ENCODE measurements at regions not wholly inside any gene's neighbourhood (a gene's known extent, or its start where the extent isn't known, plus 50 kb on each side); places are given as distances from the start of the nearest gene placed in this dataset.

- no peaks in the 10 kb centered on the region for H3K4me1 ChIP-seq (ENCODE audit: control insufficient read depth in 1 of 2, insufficient read depth in 2 of 2, low read depth in 1 of 2, low read length in 1 of 2)
- POLR2A ChIA-PET: no interaction called here
- H3K9me3 ChIP-seq: peaks cover 5% of the 10 kb centered on the region; the same call in 1 of the 2 replicates
- no peak overlapping the region for H3K9ac ChIP-seq
- no peaks in the 10 kb centered on the region for H4K20me1 ChIP-seq (ENCODE audit: insufficient read depth)
- H3K36me3 ChIP-seq (replicated peaks in 1 of 2; ENCODE audit: control insufficient read depth in 1 of 2, insufficient read depth in 2 of 2, low read length in 1 of 2): peaks cover 0 to 10% of the 10 kb centered on the region in 2 experiments
- no peak overlapping the region for H3K4me3 ChIP-seq (ENCODE audit: low read depth in 2 of 2, low read length in 1 of 2)
- H2AFZ ChIP-seq (ENCODE audit: low read depth): no peak overlapping the region
- WGBS (ENCODE audit: low lambda C conversion rate): 43% methylated on average over 4 of the region's 4 CpGs
- no peaks in the 10 kb centered on the region for H3K9me2 ChIP-seq
- no peak for TF ChIP-seq JUND (IDR thresholded peaks at IDR 0.05)
- no peak for TF ChIP-seq GABPA (IDR thresholded peaks at IDR 0.05; ENCODE audit: low read depth)
- TF ChIP-seq TAF1 (IDR thresholded peaks at IDR 0.05; ENCODE audit: borderline replicate concordance, low read depth, low read length): no peak
- no peak for TF ChIP-seq SIN3A (IDR thresholded peaks at IDR 0.05; ENCODE audit: borderline replicate concordance, low read depth, low read length)
- no peak for TF ChIP-seq ELF1 (IDR thresholded peaks at IDR 0.05)
- no peak for TF ChIP-seq IRF3 (IDR thresholded peaks at IDR 0.05; ENCODE audit: low read depth, low read length)
- TF ChIP-seq CHD2 (IDR thresholded peaks at IDR 0.05; ENCODE audit: low read length, partially characterized antibody): no peak
- no peak for TF ChIP-seq TEAD4 (IDR thresholded peaks at IDR 0.05; ENCODE audit: borderline replicate concordance, insufficient read depth)
- no peak for TF ChIP-seq FOSL2 (IDR thresholded peaks at IDR 0.05; ENCODE audit: borderline replicate concordance, low read depth)
- TF ChIP-seq MXI1 (IDR thresholded peaks at IDR 0.05; ENCODE audit: low read depth, low read length): no peak
- TF ChIP-seq, protein P1, sequence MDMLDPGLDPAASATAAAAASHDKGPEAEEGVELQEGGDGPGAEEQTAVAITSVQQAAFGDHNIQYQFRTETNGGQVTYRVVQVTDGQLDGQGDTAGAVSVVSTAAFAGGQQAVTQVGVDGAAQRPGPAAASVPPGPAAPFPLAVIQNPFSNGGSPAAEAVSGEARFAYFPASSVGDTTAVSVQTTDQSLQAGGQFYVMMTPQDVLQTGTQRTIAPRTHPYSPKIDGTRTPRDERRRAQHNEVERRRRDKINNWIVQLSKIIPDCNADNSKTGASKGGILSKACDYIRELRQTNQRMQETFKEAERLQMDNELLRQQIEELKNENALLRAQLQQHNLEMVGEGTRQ (IDR thresholded peaks at IDR 0.05; ENCODE audit: borderline replicate concordance, low read depth, low read length): no peak
- TF ChIP-seq NRF1 (IDR thresholded peaks at IDR 0.05; ENCODE audit: low read depth, low read length): no peak
- TF ChIP-seq MAX (IDR thresholded peaks at IDR 0.05; ENCODE audit: low read depth): no peak
- no peak for TF ChIP-seq GATA2 (CRISPR knock-in tag; IDR thresholded peaks at IDR 0.05)
- no peak for TF ChIP-seq CTCF (IDR thresholded peaks at IDR 0.05)
- no peak for TF ChIP-seq POLR2AphosphoS5 (IDR thresholded peaks at IDR 0.05; ENCODE audit: low read depth, low read length)
- TF ChIP-seq FOXJ3 (CRISPR knock-in tag; IDR thresholded peaks at IDR 0.05): no peak
- TF ChIP-seq, protein P2, sequence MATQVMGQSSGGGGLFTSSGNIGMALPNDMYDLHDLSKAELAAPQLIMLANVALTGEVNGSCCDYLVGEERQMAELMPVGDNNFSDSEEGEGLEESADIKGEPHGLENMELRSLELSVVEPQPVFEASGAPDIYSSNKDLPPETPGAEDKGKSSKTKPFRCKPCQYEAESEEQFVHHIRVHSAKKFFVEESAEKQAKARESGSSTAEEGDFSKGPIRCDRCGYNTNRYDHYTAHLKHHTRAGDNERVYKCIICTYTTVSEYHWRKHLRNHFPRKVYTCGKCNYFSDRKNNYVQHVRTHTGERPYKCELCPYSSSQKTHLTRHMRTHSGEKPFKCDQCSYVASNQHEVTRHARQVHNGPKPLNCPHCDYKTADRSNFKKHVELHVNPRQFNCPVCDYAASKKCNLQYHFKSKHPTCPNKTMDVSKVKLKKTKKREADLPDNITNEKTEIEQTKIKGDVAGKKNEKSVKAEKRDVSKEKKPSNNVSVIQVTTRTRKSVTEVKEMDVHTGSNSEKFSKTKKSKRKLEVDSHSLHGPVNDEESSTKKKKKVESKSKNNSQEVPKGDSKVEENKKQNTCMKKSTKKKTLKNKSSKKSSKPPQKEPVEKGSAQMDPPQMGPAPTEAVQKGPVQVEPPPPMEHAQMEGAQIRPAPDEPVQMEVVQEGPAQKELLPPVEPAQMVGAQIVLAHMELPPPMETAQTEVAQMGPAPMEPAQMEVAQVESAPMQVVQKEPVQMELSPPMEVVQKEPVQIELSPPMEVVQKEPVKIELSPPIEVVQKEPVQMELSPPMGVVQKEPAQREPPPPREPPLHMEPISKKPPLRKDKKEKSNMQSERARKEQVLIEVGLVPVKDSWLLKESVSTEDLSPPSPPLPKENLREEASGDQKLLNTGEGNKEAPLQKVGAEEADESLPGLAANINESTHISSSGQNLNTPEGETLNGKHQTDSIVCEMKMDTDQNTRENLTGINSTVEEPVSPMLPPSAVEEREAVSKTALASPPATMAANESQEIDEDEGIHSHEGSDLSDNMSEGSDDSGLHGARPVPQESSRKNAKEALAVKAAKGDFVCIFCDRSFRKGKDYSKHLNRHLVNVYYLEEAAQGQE (IDR thresholded peaks at IDR 0.05; ENCODE audit: low read depth, low read length): no peak
- TF ChIP-seq EP300 (IDR thresholded peaks at IDR 0.05; ENCODE audit: borderline replicate concordance in 1 of 2, low read depth in 1 of 2, low read length in 1 of 2): no peak
- TF ChIP-seq RXRA (IDR thresholded peaks at IDR 0.05; ENCODE audit: borderline replicate concordance, low read depth): no peak
- H3K79me2 ChIP-seq (ENCODE audit: insufficient read depth): peaks cover under 1% of the 10 kb centered on the region; the same call in 1 of the 2 replicates
- H3K4me2 ChIP-seq: no peak overlapping the region
- H3K27me3 ChIP-seq (ENCODE audit: insufficient read depth): no peaks in the 10 kb centered on the region
- no peaks in the 10 kb centered on the region for H3F3A ChIP-seq (replicated peaks; ENCODE audit: insufficient read depth)
- no peak overlapping the region for H3K27ac ChIP-seq (ENCODE audit: low read depth in 2 of 2, low read length in 1 of 2)
- CTCF ChIA-PET: no interaction called here
- no peak for DNase-seq
These were observed 728.7 kb downstream of the CCDC85A start for GRCh38 chr2:56912490-56912889.
